ENCODE measurements at regions not wholly inside any gene's neighbourhood (a gene's known extent, or its start where the extent isn't known, plus 50 kb on each side); places are given as distances from the start of the nearest gene placed in this dataset.

DNA sequence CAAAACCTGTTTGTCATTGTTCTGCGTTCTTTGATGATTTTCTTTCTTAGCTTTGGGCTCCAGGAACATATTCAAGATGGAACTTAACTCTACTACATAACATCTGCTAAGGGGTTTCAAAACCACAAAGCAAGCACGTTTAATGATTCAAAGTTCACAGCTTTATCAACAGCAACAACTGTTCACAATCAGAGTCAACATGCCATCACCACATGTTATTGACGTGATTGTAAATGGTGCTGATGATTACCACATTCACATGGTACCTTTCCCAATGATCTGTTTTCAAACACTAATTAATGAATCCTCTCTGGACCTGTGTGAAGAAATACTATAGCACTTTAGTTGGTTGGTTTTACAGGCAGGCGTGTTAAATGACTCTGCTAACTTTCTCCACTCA, 180.6 kb upstream of the CEP162 start (continued):
- TF ChIP-seq, protein P1, sequence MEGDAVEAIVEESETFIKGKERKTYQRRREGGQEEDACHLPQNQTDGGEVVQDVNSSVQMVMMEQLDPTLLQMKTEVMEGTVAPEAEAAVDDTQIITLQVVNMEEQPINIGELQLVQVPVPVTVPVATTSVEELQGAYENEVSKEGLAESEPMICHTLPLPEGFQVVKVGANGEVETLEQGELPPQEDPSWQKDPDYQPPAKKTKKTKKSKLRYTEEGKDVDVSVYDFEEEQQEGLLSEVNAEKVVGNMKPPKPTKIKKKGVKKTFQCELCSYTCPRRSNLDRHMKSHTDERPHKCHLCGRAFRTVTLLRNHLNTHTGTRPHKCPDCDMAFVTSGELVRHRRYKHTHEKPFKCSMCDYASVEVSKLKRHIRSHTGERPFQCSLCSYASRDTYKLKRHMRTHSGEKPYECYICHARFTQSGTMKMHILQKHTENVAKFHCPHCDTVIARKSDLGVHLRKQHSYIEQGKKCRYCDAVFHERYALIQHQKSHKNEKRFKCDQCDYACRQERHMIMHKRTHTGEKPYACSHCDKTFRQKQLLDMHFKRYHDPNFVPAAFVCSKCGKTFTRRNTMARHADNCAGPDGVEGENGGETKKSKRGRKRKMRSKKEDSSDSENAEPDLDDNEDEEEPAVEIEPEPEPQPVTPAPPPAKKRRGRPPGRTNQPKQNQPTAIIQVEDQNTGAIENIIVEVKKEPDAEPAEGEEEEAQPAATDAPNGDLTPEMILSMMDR (conservative IDR thresholded peaks at IDR 0.05; ENCODE audit: low read depth in 2 of 2) = no peak
- TF ChIP-seq POLR2AphosphoS5 (IDR thresholded peaks at IDR 0.05; ENCODE audit: low read depth) = no peak
- TF ChIP-seq STAT1 (IDR thresholded peaks at IDR 0.05; ENCODE audit: unreplicated experiment) = no peak
- no peak for TF ChIP-seq EZH2phosphoT487 (IDR thresholded peaks at IDR 0.05; ENCODE audit: unreplicated experiment)
- no peak for TF ChIP-seq NANOG (IDR thresholded peaks at IDR 0.05; ENCODE audit: borderline replicate concordance)

DNA sequence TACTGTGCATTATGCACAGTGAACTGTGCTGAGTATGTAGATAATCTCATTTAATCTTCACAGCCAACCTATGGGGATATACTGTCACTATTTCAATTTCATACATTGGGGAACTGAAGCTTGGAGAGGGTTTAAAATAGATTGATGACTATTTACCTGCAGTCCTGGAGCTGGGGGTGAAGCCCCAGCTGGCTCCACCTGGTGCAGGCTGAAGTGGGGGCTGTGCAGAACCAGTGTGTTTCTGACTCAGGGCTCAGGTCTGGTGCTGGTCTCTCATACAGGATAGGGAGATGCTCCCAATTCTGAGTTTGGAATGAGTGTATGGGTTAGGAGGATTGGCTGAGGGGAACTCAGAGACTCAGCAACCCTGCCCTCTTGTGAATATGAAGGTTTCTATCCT, 176.1 kb upstream of the CEP162 start:
- H4K20me1 ChIP-seq (replicated peaks; ENCODE audit: insufficient read depth) = no peaks in the 10 kb centered on the region
- Mint-ChIP-seq H3K4me1 (no peaks in the 10 kb centered on the region), H3K36me3 (ENCODE audit: low read depth) (no peaks in the 10 kb centered on the region), H3K9me3 (no peaks in the 10 kb centered on the region), H3K27me3 (ENCODE audit: insufficient read depth, low read depth, poor library complexity) (peaks cover 1% of the 10 kb centered on the region), H3K27ac (no peak overlapping the region), H3K4me3 (no peak overlapping the region)
- ATAC-seq (no peak), DNase-seq (ENCODE audit: low spot score) (no peak)
- H3K79me2 ChIP-seq (replicated peaks; ENCODE audit: insufficient read depth) = no peaks in the 10 kb centered on the region
- H3K36me3 ChIP-seq (ENCODE audit: insufficient read depth) = no peaks in the 10 kb centered on the region
- H3K4me3 ChIP-seq = no peak overlapping the region
- no peaks in the 10 kb centered on the region for H3K4me1 ChIP-seq (ENCODE audit: insufficient read depth)
- no peaks in the 10 kb centered on the region for H3F3A ChIP-seq (replicated peaks; ENCODE audit: low read depth)
- H3K4me2 ChIP-seq = no peak overlapping the region
- no peaks in the 10 kb centered on the region for H3K9me2 ChIP-seq (ENCODE audit: insufficient read depth)
- H3K27ac ChIP-seq (ENCODE audit: low read depth) = no peak overlapping the region
- H2AFZ ChIP-seq = no peak overlapping the region
- H3K27me3 ChIP-seq (ENCODE audit: insufficient read depth) = no peaks in the 10 kb centered on the region
- TF ChIP-seq, protein P2, sequence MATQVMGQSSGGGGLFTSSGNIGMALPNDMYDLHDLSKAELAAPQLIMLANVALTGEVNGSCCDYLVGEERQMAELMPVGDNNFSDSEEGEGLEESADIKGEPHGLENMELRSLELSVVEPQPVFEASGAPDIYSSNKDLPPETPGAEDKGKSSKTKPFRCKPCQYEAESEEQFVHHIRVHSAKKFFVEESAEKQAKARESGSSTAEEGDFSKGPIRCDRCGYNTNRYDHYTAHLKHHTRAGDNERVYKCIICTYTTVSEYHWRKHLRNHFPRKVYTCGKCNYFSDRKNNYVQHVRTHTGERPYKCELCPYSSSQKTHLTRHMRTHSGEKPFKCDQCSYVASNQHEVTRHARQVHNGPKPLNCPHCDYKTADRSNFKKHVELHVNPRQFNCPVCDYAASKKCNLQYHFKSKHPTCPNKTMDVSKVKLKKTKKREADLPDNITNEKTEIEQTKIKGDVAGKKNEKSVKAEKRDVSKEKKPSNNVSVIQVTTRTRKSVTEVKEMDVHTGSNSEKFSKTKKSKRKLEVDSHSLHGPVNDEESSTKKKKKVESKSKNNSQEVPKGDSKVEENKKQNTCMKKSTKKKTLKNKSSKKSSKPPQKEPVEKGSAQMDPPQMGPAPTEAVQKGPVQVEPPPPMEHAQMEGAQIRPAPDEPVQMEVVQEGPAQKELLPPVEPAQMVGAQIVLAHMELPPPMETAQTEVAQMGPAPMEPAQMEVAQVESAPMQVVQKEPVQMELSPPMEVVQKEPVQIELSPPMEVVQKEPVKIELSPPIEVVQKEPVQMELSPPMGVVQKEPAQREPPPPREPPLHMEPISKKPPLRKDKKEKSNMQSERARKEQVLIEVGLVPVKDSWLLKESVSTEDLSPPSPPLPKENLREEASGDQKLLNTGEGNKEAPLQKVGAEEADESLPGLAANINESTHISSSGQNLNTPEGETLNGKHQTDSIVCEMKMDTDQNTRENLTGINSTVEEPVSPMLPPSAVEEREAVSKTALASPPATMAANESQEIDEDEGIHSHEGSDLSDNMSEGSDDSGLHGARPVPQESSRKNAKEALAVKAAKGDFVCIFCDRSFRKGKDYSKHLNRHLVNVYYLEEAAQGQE (IDR thresholded peaks at IDR 0.05; ENCODE audit: unreplicated experiment) = no peak
- TF ChIP-seq CREB1 (CRISPR knock-in tag; IDR thresholded peaks at IDR 0.05; ENCODE audit: low read depth) (no peak), JUNB (IDR thresholded peaks at IDR 0.05; ENCODE audit: unreplicated experiment) (no peak), STAT1 (IDR thresholded peaks at IDR 0.05; ENCODE audit: unreplicated experiment) (no peak), ZNF331 (CRISPR knock-in tag; IDR thresholded peaks at IDR 0.05; ENCODE audit: low read depth) (no peak), ZNF114 (CRISPR knock-in tag; IDR thresholded peaks at IDR 0.05) (no peak), EZH2 (IDR thresholded peaks at IDR 0.05; ENCODE audit: low read depth, unreplicated experiment) (no peak), EZH2phosphoT487 (IDR thresholded peaks at IDR 0.05; ENCODE audit: unreplicated experiment) (no peak), POLR2AphosphoS5 (IDR thresholded peaks at IDR 0.05; ENCODE audit: low read depth) (no peak), NANOG (IDR thresholded peaks at IDR 0.05; ENCODE audit: borderline replicate concordance) (no peak)
- TF ChIP-seq, protein P1 (conservative IDR thresholded peaks at IDR 0.05; ENCODE audit: low read depth in 2 of 2) = no peak
- TF ChIP-seq, protein P3, sequence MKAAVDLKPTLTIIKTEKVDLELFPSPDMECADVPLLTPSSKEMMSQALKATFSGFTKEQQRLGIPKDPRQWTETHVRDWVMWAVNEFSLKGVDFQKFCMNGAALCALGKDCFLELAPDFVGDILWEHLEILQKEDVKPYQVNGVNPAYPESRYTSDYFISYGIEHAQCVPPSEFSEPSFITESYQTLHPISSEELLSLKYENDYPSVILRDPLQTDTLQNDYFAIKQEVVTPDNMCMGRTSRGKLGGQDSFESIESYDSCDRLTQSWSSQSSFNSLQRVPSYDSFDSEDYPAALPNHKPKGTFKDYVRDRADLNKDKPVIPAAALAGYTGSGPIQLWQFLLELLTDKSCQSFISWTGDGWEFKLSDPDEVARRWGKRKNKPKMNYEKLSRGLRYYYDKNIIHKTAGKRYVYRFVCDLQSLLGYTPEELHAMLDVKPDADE (IDR thresholded peaks at IDR 0.05) = no peak
